ENCODE measurements at regions not wholly inside any gene's neighbourhood (a gene's known extent, or its start where the extent isn't known, plus 50 kb on each side); places are given as distances from the start of the nearest gene placed in this dataset.

- no peak for DNase-seq (ENCODE audit: low read depth, low spot score)
- no peak overlapping the region for H3K4me3 ChIP-seq
- H3K36me3 ChIP-seq (ENCODE audit: insufficient read depth, low read length), result no peaks in the 10 kb centered on the region
- H3K9ac ChIP-seq (ENCODE audit: insufficient read length), result no peak overlapping the region
- H3K9me3 ChIP-seq (ENCODE audit: low read depth, low read length), result no peaks in the 10 kb centered on the region
- TF ChIP-seq FOXP2 (optimal IDR thresholded peaks at IDR 0.05; ENCODE audit: control extremely low read depth, extremely low read length, insufficient read depth) (no peak), EZH2 (IDR thresholded peaks at IDR 0.05) (no peak), POLR2AphosphoS5 (IDR thresholded peaks at IDR 0.05; ENCODE audit: borderline replicate concordance, low read depth, low read length) (no peak)
- H3K27ac ChIP-seq, result no peak overlapping the region
These were observed 533.7 kb upstream of the TNP1 start for GRCh38 chr2:217393585-217394032.

GRCh38 chr2:217392930-217393584 lies 533.2 kb upstream of the TNP1 start:
- Histone ChIP-seq H3K4me3 (no peak overlapping the region), H3K27ac (no peak overlapping the region), H3K9ac (ENCODE audit: insufficient read length) (no peak overlapping the region), H3K36me3 (ENCODE audit: insufficient read depth, low read length) (no peaks in the 10 kb centered on the region), H3K9me3 (ENCODE audit: low read depth, low read length) (no peaks in the 10 kb centered on the region)
- no peak for DNase-seq (ENCODE audit: low read depth, low spot score)
- TF ChIP-seq POLR2AphosphoS5 (IDR thresholded peaks at IDR 0.05; ENCODE audit: borderline replicate concordance, low read depth, low read length) (no peak), EZH2 (IDR thresholded peaks at IDR 0.05) (no peak), FOXP2 (optimal IDR thresholded peaks at IDR 0.05; ENCODE audit: control extremely low read depth, extremely low read length, insufficient read depth) (no peak)

- Histone ChIP-seq H3K9me3 (ENCODE audit: low read depth, low read length) (no peaks in the 10 kb centered on the region), H3K36me3 (ENCODE audit: insufficient read depth, low read length) (no peaks in the 10 kb centered on the region), H3K9ac (ENCODE audit: insufficient read length) (no peak overlapping the region), H3K4me3 (no peak overlapping the region), H3K27ac (no peak overlapping the region)
- no peak for DNase-seq (ENCODE audit: low read depth, low spot score)
- TF ChIP-seq POLR2AphosphoS5 (IDR thresholded peaks at IDR 0.05; ENCODE audit: borderline replicate concordance, low read depth, low read length) (no peak), FOXP2 (optimal IDR thresholded peaks at IDR 0.05; ENCODE audit: control extremely low read depth, extremely low read length, insufficient read depth) (no peak), EZH2 (IDR thresholded peaks at IDR 0.05) (no peak)
These were observed 528.0 kb upstream of the TNP1 start for GRCh38 chr2:217387776-217388387.

- Histone ChIP-seq H3K9me3 (ENCODE audit: low read depth, low read length) (no peaks in the 10 kb centered on the region), H3K36me3 (ENCODE audit: insufficient read depth, low read length) (no peaks in the 10 kb centered on the region), H3K27ac (no peak overlapping the region), H3K9ac (ENCODE audit: insufficient read length) (no peak overlapping the region), H3K4me3 (no peak overlapping the region)
- no peak for DNase-seq (ENCODE audit: low read depth, low spot score)
- TF ChIP-seq EZH2 (IDR thresholded peaks at IDR 0.05), result no peak
- TF ChIP-seq FOXP2 (optimal IDR thresholded peaks at IDR 0.05; ENCODE audit: control extremely low read depth, extremely low read length, insufficient read depth), result no peak
These were observed 526.2 kb upstream of the TNP1 start for GRCh38 chr2:217386041-217386440.

- H3K9ac ChIP-seq (ENCODE audit: insufficient read length), result no peak overlapping the region
- H3K27ac ChIP-seq, result no peak overlapping the region
- no peak overlapping the region for H3K4me3 ChIP-seq
- H3K36me3 ChIP-seq (ENCODE audit: insufficient read depth, low read length), result no peaks in the 10 kb centered on the region
- DNase-seq (ENCODE audit: low read depth, low spot score), result no peak
- TF ChIP-seq FOXP2 (optimal IDR thresholded peaks at IDR 0.05; ENCODE audit: control extremely low read depth, extremely low read length, insufficient read depth) (no peak), POLR2AphosphoS5 (IDR thresholded peaks at IDR 0.05; ENCODE audit: borderline replicate concordance, low read depth, low read length) (no peak), EZH2 (IDR thresholded peaks at IDR 0.05) (no peak)
- no peaks in the 10 kb centered on the region for H3K9me3 ChIP-seq (ENCODE audit: low read depth, low read length)
These were observed 523.8 kb upstream of the TNP1 start for GRCh38 chr2:217383620-217384019.

- no peak for DNase-seq (ENCODE audit: low read depth, low spot score)
- no peak overlapping the region for H3K27ac ChIP-seq
- no peaks in the 10 kb centered on the region for H3K36me3 ChIP-seq (ENCODE audit: insufficient read depth, low read length)
- no peak for TF ChIP-seq EZH2 (IDR thresholded peaks at IDR 0.05)
- no peak overlapping the region for H3K9ac ChIP-seq (ENCODE audit: insufficient read length)
- H3K9me3 ChIP-seq (ENCODE audit: low read depth, low read length), result no peaks in the 10 kb centered on the region
- H3K4me3 ChIP-seq, result no peak overlapping the region
These were observed 522.9 kb upstream of the TNP1 start for GRCh38 chr2:217382794-217383193.

GRCh38 chr2:217379807-217380206 lies 519.9 kb upstream of the TNP1 start:
- H3K9ac ChIP-seq (ENCODE audit: insufficient read length), result no peak overlapping the region
- H3K36me3 ChIP-seq (ENCODE audit: insufficient read depth, low read length), result no peaks in the 10 kb centered on the region
- H3K9me3 ChIP-seq (ENCODE audit: low read depth, low read length), result no peaks in the 10 kb centered on the region
- H3K4me3 ChIP-seq, result no peak overlapping the region
- H3K27ac ChIP-seq, result no peak overlapping the region
- DNase-seq (ENCODE audit: low read depth, low spot score), result no peak
- TF ChIP-seq EZH2 (IDR thresholded peaks at IDR 0.05), result no peak
- no peak for TF ChIP-seq POLR2AphosphoS5 (IDR thresholded peaks at IDR 0.05; ENCODE audit: borderline replicate concordance, low read depth, low read length)
- TF ChIP-seq FOXP2 (optimal IDR thresholded peaks at IDR 0.05; ENCODE audit: control extremely low read depth, extremely low read length, insufficient read depth), result no peak

GRCh38 chr2:217372794-217373193 lies 512.9 kb upstream of the TNP1 start:
- TF ChIP-seq POLR2AphosphoS5 (IDR thresholded peaks at IDR 0.05; ENCODE audit: borderline replicate concordance, low read depth, low read length), result no peak
- TF ChIP-seq EZH2 (IDR thresholded peaks at IDR 0.05), result no peak
- TF ChIP-seq FOXP2 (optimal IDR thresholded peaks at IDR 0.05; ENCODE audit: control extremely low read depth, extremely low read length, insufficient read depth), result no peak
- Histone ChIP-seq H3K27ac (no peak overlapping the region), H3K9ac (ENCODE audit: insufficient read length) (no peak overlapping the region), H3K36me3 (ENCODE audit: insufficient read depth, low read length) (no peaks in the 10 kb centered on the region), H3K9me3 (ENCODE audit: low read depth, low read length) (no peaks in the 10 kb centered on the region), H3K4me3 (no peak overlapping the region)
- no peak for DNase-seq (ENCODE audit: low read depth, low spot score)

- Histone ChIP-seq H3K9ac (ENCODE audit: insufficient read length) (no peak overlapping the region), H3K4me3 (no peak overlapping the region), H3K36me3 (ENCODE audit: insufficient read depth, low read length) (no peaks in the 10 kb centered on the region), H3K27ac (no peak overlapping the region), H3K9me3 (ENCODE audit: low read depth, low read length) (no peaks in the 10 kb centered on the region)
- DNase-seq (ENCODE audit: low read depth, low spot score), result no peak
- TF ChIP-seq FOXP2 (optimal IDR thresholded peaks at IDR 0.05; ENCODE audit: control extremely low read depth, extremely low read length, insufficient read depth) (no peak), EZH2 (IDR thresholded peaks at IDR 0.05) (no peak), POLR2AphosphoS5 (IDR thresholded peaks at IDR 0.05; ENCODE audit: borderline replicate concordance, low read depth, low read length) (no peak)
These were observed 511.9 kb upstream of the TNP1 start for GRCh38 chr2:217371781-217372213.

Measured in SK-N-MC (cell line).